HEK293T (cell line): ENCODE measurements at regions not wholly inside any gene's neighbourhood (a gene's known extent, or its start where the extent isn't known, plus 50 kb on each side); places are given as distances from the start of the nearest gene placed in this dataset.
"Not testable (repeated sequence)": the region's sequence is repeated elsewhere in the genome, so short reads cannot be mapped to it uniquely, and the experiment has no call there.

Experiments used
- CTCF ChIA-PET: fragments of 350-600 bp; formaldehyde crosslinking; extraction: SDS; loops from one replicate; lab custom pipeline; 2021; ENCODE audit warnings: antibody characterized with exemption, inconsistent platforms; lab: Yijun Ruan, JAX
- POLR2A ChIA-PET: fragments of 350-600 bp; formaldehyde crosslinking; extraction: SDS; loops from one replicate; lab custom pipeline; 2020; ENCODE audit warnings: antibody characterized with exemption, inconsistent platforms; lab: Yijun Ruan, JAX
- DNase-seq: peaks from one replicate; pipeline ENCODE4 v3.0.0; 2012; ENCODE audit warnings: mixed read lengths; ENCODE audit errors: extremely low spot score
- ARNT ChIP-seq: fragments of 450-650 bp; IDR thresholded peaks from 2 replicates; pipeline ENCODE4 v1.6.1; 2017; ENCODE audit warnings: mild to moderate bottlenecking
- BHLHE40 ChIP-seq: fragments of 450-650 bp; IDR thresholded peaks from 2 replicates; pipeline ENCODE4 v1.6.1; 2016; ENCODE audit warnings: mild to moderate bottlenecking, moderate library complexity, borderline replicate concordance
- CTBP1 ChIP-seq: fragments of 450-650 bp; IDR thresholded peaks from 2 replicates; pipeline ENCODE4 v1.6.1; 2016; ENCODE audit warnings: borderline replicate concordance
- ELF4 ChIP-seq: fragments of 450-650 bp; IDR thresholded peaks from 2 replicates; pipeline ENCODE4 v1.6.1; 2017; ENCODE audit warnings: antibody characterized with exemption
- FOXA1 ChIP-seq: fragments of 450-650 bp; IDR thresholded peaks from 2 replicates; pipeline ENCODE4 v1.6.1; 2016; ENCODE audit warnings: mild to moderate bottlenecking
- FOXK2 ChIP-seq: fragments of 450-650 bp; IDR thresholded peaks from 2 replicates; pipeline ENCODE4 v1.6.1; 2016; ENCODE audit warnings: mild to moderate bottlenecking
- FOXM1 ChIP-seq: fragments of 450-650 bp; IDR thresholded peaks from 2 replicates; pipeline ENCODE4 v1.6.1; 2017; ENCODE audit warnings: mild to moderate bottlenecking, borderline replicate concordance
- HDGF ChIP-seq: fragments of 450-650 bp; IDR thresholded peaks from 2 replicates; pipeline ENCODE4 v1.6.1; 2017; ENCODE audit warnings: antibody characterized with exemption, borderline replicate concordance
- L3MBTL2 ChIP-seq: fragments of 450-650 bp; conservative IDR thresholded peaks from 2 replicates; pipeline ENCODE4 v1.6.1; 2016; ENCODE audit warnings: mild to moderate bottlenecking
- LEF1 ChIP-seq: fragments of 450-650 bp; IDR thresholded peaks from 2 replicates; pipeline ENCODE4 v1.6.1; 2017; ENCODE audit warnings: mild to moderate bottlenecking, borderline replicate concordance
- NFRKB ChIP-seq: fragments of 450-650 bp; IDR thresholded peaks from 2 replicates; pipeline ENCODE4 v1.6.1; 2016; ENCODE audit warnings: mild to moderate bottlenecking, moderate library complexity
- SP1 ChIP-seq: fragments of 450-650 bp; IDR thresholded peaks from 2 replicates; pipeline ENCODE4 v1.6.1; 2017
- SUZ12 ChIP-seq: fragments of 450-650 bp; IDR thresholded peaks from 2 replicates; pipeline ENCODE4 v1.6.1; 2016; ENCODE audit warnings: mild to moderate bottlenecking
- TARDBP ChIP-seq: fragments of 450-650 bp; IDR thresholded peaks from 2 replicates; pipeline ENCODE4 v1.6.1; 2016
- ZNF384 ChIP-seq: fragments of 450-650 bp; IDR thresholded peaks from 2 replicates; pipeline ENCODE4 v1.6.1; 2016
- TF ChIP-seq, protein P1 (sequence below): fragments of 450-650 bp; IDR thresholded peaks from 2 replicates; pipeline ENCODE4 v1.6.1; 2016

DNA sequence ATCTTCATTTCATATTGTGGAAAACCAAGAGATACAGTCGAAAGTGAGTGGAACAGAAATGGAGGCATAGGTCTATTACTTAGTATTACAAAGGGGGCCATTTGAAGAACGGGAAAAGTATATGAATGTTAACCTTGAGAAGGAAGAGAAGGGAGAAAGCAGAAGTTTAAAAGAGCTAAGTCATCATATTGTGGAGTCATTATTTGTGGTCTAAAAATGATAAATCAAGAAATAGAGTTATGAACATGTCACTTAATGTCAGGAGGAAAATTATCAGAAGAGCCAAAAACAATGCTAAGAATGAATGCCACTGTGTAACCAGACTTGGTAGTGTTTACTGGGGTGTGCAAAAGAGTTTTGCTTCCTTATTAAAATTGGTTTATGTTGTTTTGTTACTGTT lies 589.5 kb upstream of the LCORL start:
- ChIA-PET POLR2A (no interaction called here), CTCF (no interaction called here)
- TF ChIP-seq LEF1 = no peak
- TF ChIP-seq ZNF384 = no peak
- no peak for TF ChIP-seq ARNT
- TF ChIP-seq, protein P1, sequence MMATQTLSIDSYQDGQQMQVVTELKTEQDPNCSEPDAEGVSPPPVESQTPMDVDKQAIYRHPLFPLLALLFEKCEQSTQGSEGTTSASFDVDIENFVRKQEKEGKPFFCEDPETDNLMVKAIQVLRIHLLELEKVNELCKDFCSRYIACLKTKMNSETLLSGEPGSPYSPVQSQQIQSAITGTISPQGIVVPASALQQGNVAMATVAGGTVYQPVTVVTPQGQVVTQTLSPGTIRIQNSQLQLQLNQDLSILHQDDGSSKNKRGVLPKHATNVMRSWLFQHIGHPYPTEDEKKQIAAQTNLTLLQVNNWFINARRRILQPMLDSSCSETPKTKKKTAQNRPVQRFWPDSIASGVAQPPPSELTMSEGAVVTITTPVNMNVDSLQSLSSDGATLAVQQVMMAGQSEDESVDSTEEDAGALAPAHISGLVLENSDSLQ = no peak
- TF ChIP-seq SP1 = no peak
- TF ChIP-seq CTBP1 = no peak
- TF ChIP-seq HDGF = no peak
- TF ChIP-seq BHLHE40 = no peak
- no peak for TF ChIP-seq FOXK2
- TF ChIP-seq FOXA1 = no peak
- no peak for TF ChIP-seq L3MBTL2
- TF ChIP-seq SUZ12 = no peak
- no peak for TF ChIP-seq NFRKB
- TF ChIP-seq FOXM1 = no peak
- DNase-seq = no peak

DNA sequence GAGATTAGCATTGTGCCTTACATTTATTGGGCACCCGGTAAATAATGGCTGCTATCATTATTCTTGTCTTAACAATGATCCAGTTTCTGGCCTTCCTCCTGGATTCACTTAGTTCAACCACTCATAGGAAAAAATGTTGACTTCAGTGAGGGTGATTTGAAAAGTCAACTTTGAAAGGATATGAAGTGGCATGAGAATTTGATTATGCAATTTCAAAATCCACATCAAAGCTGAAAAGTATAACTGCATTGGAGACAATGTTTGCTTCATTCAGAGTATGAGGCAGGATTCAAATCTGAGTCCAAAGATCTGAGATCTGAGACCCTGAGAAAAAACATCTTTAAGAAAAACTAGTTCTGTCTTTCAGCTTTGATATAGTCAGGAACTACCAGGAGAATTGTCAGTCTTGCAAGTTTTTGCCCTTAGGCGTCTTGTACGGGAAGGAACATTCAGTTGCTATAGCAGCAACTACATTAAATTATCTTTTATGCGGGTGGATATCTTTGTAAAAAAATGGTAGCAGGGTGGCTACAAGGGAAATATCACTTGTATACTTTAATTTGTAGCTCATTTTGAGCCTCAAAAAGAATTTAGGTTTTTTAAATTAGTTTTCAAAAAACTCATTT lies 587.5 kb upstream of the LCORL start:
- TF ChIP-seq, protein P1 = no peak
- no peak for TF ChIP-seq LEF1
- TF ChIP-seq FOXK2 = no peak
- TF ChIP-seq CTBP1 = no peak
- TF ChIP-seq TARDBP = no peak
- no peak for TF ChIP-seq HDGF
- TF ChIP-seq ELF4 = no peak
- TF ChIP-seq ARNT = no peak
- ChIA-PET POLR2A (no interaction called here), CTCF (no interaction called here)
- no peak for DNase-seq

DNA sequence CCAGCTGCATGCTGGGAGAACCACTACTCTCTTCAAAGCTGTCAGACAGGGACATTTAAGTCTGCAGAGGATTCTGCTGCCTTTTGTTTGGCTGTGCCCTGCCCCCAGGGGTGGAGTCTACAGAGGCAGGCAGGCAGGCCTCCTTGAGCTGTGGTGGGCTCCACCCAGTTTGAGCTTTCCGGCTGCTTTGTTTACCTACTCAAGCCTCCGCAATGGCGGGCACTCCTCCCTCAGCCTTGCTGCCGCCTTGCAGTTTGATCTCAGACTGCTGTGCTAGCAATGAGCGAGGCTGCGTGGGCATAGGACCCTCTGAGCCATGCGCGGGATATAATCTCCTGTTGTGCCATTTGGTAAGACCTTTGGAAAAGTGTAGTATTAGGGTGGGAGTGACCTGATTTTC lies 581.1 kb upstream of the LCORL start:
- CTCF ChIA-PET, DNase-seq, POLR2A ChIA-PET: not testable (repeated sequence)

DNA sequence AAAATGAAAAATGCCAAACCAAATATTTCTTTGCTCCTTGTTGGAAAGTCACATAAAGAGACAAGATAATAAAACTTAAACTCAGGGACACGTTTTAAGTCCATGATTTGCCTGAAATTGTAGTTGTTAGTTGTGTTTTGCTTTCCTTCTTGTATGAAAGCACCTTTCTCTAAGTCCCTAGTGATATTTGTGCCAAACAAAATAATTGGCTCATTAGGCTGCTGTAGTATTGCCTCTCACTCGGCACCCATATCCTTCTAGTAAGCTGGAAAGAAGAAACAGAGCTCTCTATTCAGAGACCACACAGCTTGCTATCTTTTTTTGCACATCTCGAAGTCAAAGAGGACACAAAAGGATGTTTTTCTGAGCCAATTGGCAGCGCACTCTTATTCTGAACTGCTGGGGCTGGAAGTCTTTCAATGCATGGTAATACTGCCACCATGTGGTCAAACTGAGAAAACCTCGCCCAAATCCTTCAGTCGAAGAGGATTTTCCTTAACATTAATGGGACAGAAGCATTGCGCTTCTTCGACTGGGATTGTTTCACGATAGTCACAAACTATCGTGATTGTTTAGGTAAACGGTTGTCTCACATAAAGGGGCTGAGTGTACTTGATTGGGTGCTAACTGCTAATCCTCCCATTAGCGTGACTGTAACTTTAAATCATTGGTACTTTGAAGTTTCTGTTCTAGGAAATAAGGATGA lies 571.9 kb upstream of the LCORL start:
- ChIA-PET CTCF (no interaction called here), POLR2A (no interaction called here)
- TF ChIP-seq, protein P1 = no peak
- TF ChIP-seq SP1 (no peak), ELF4 (no peak), ZNF384 (no peak), LEF1 (no peak), ARNT (no peak), NFRKB (no peak), SUZ12 (no peak), FOXK2 (no peak), FOXA1 (no peak), L3MBTL2 (no peak), TARDBP (no peak), HDGF (no peak), CTBP1 (no peak), BHLHE40 (no peak), FOXM1 (no peak)
- peak; percentile 69 for DNase-seq

DNA sequence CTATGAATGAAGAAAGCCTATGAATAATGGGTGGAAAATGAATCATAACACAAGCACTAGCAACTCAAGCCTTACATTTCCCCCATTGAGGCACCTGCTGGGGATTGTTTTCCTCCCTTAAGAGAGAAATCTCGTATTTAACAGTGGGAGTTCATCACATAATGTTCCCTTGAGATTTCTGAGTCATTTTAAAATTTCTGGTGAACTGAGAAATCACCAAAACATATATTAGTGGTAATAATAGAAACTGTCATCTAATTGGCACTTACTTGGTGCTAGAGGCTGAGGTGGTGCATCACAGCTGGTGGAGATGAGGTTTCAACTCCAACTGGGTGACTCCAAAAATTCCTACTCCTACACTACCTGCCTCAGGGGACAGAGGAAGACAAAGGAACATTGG lies 561.3 kb upstream of the LCORL start:
- DNase-seq = no peak
- ChIA-PET CTCF (interaction anchor here (0.6 kb wide), 1 partner anchor 115 kb away, joined by 6 read pairs; no protein-coding TSS in a partner anchor), POLR2A (no interaction called here)
- TF ChIP-seq LEF1 = no peak
- no peak for TF ChIP-seq FOXA1
- no peak for TF ChIP-seq HDGF
- TF ChIP-seq NFRKB = no peak
- no peak for TF ChIP-seq ARNT
- TF ChIP-seq TARDBP = no peak
- TF ChIP-seq ZNF384 = no peak
- TF ChIP-seq, protein P1 = no peak
- TF ChIP-seq SP1 = no peak
- TF ChIP-seq BHLHE40 = no peak
- TF ChIP-seq FOXK2 = no peak
- no peak for TF ChIP-seq SUZ12
- no peak for TF ChIP-seq ELF4
- TF ChIP-seq CTBP1 = no peak
